GM23338 (cell line): ENCODE measurements at regions not wholly inside any gene's neighbourhood (a gene's known extent, or its start where the extent isn't known, plus 50 kb on each side); places are given as distances from the start of the nearest gene placed in this dataset.

Experiments used
- CTCF ChIP-seq, 2 experiments: fragments of 200-600 bp in 1 of 2; sonication (generic) in 1 of 2; conservative IDR thresholded peaks; 2 replicates each; pipeline versions ENCODE4 v1.5.1 to v1.6.1; 2016 to 2017; ENCODE audit warnings: antibody characterized with exemption in 2 of 2, low read depth in 2 of 2, mild to moderate bottlenecking in 2 of 2, moderate library complexity in 1 of 2
- EZH2 ChIP-seq: fragments of 200-600 bp; sonication (generic); IDR thresholded peaks from one replicate; pipeline ENCODE4 v1.8.0; 2017; ENCODE audit warnings: antibody characterized with exemption, mild to moderate bottlenecking, low read depth; ENCODE audit not compliant: unreplicated experiment
- EZH2phosphoT487 ChIP-seq: fragments of 200-600 bp; sonication (generic); IDR thresholded peaks from one replicate; pipeline ENCODE4 v1.8.1; 2018; ENCODE audit warnings: antibody characterized with exemption; ENCODE audit not compliant: unreplicated experiment
- REST ChIP-seq: IDR thresholded peaks from one replicate; pipeline ENCODE4 v1.6.1; 2018; ENCODE audit warnings: antibody characterized with exemption; ENCODE audit not compliant: unreplicated experiment

- TF ChIP-seq CTCF (conservative IDR thresholded peaks at IDR 0.05; ENCODE audit: low read depth in 2 of 2) = no peak
- no peak for TF ChIP-seq EZH2phosphoT487
- no peak for TF ChIP-seq EZH2
- TF ChIP-seq REST = no peak
Observed at GRCh38 chr2:191740016-191740419, 62.1 kb downstream of the NABP1 start.
